Testis (tissue), 2 donors: ENCODE measurements at regions not wholly inside any gene's neighbourhood (a gene's known extent, or its start where the extent isn't known, plus 50 kb on each side); places are given as distances from the start of the nearest gene placed in this dataset.

ENCODE experiments used
- CTCF ChIP-seq, 3 experiments: fragments of 450-650 bp in 2 of 3; fragments of 200-600 bp in 1 of 3; sonication (generic) in 1 of 3; IDR thresholded peaks; one replicate each; pipeline ENCODE4 v1.5.1; 2016 to 2019; ENCODE audit warnings: antibody characterized with exemption in 3 of 3, mild to moderate bottlenecking in 2 of 3, moderate library complexity in 1 of 3
- POLR2A ChIP-seq: fragments of 450-650 bp; IDR thresholded peaks from one replicate; pipeline ENCODE4 v1.6.1; 2017; ENCODE audit warnings: antibody characterized with exemption, mild to moderate bottlenecking, moderate library complexity

GRCh38 chr6:44622555-44622954, 235.0 kb downstream of the CDC5L start:
- no peak for TF ChIP-seq CTCF (IDR thresholded peaks at IDR 0.05)
- no peak for TF ChIP-seq POLR2A
